SK-N-SH treated with all-trans-retinoic acid at 6 μM for 48 hours (cell line): ENCODE measurements at regions not wholly inside any gene's neighbourhood (a gene's known extent, or its start where the extent isn't known, plus 50 kb on each side); places are given as distances from the start of the nearest gene placed in this dataset.

ENCODE experiments used
- ATAC-seq: fragments of 200-7000 bp; cut with Tn5 transposase; 3 replicates; pipeline ENCODE4 v1.9.1; 2020; ENCODE audit warnings: mild to moderate bottlenecking, moderate library complexity
- CSDC2 ChIP-seq: fragments of 250-450 bp; sonication (Bioruptor Pico); IDR thresholded peaks from 2 replicates; pipeline ENCODE4 v1.5.0; 2020; ENCODE audit warnings: mild to moderate bottlenecking, moderate library complexity
- ESRRG ChIP-seq: fragments of 250-450 bp; sonication (Bioruptor Pico); IDR thresholded peaks from 2 replicates; pipeline ENCODE4 v1.6.1; 2021; ENCODE audit warnings: mild to moderate bottlenecking
- GLIS3 ChIP-seq: fragments of 250-450 bp; sonication (Bioruptor Pico); IDR thresholded peaks from 2 replicates; pipeline ENCODE4 v1.5.0; 2020; ENCODE audit warnings: mild to moderate bottlenecking, moderate library complexity
- OSR1 ChIP-seq: fragments of 250-450 bp; sonication (Bioruptor Pico); IDR thresholded peaks from 2 replicates; pipeline ENCODE4 v1.8.0; 2022; ENCODE audit warnings: moderate library complexity, mild to moderate bottlenecking, inconsistent platforms
- SNAI2 ChIP-seq: fragments of 250-450 bp; sonication (Bioruptor Pico); IDR thresholded peaks from 2 replicates; pipeline ENCODE4 v1.5.0; 2020; ENCODE audit warnings: mild to moderate bottlenecking, moderate library complexity
- TCF4 ChIP-seq: fragments of 250-450 bp; sonication (Bioruptor Pico); IDR thresholded peaks from 2 replicates; pipeline ENCODE4 v1.8.0; 2021; ENCODE audit warnings: mild to moderate bottlenecking, moderate library complexity, borderline replicate concordance
- TOX ChIP-seq: fragments of 250-450 bp; sonication (Bioruptor Pico); IDR thresholded peaks from 2 replicates; pipeline ENCODE4 v1.8.0; 2021; ENCODE audit warnings: mild to moderate bottlenecking, moderate library complexity, borderline replicate concordance
- ZFP3 ChIP-seq: fragments of 250-450 bp; sonication (Bioruptor Pico); IDR thresholded peaks from 2 replicates; pipeline ENCODE4 v1.5.0; 2020; ENCODE audit warnings: mild to moderate bottlenecking, moderate library complexity
- ZNF70 ChIP-seq: fragments of 450-650 bp; formaldehyde crosslinking; IDR thresholded peaks from 2 replicates; pipeline ENCODE4 v1.5.0; 2020; ENCODE audit warnings: mild to moderate bottlenecking, moderate library complexity
- ZNF8 ChIP-seq: fragments of 450-650 bp; formaldehyde crosslinking; IDR thresholded peaks from 2 replicates; pipeline ENCODE4 v1.5.0; 2020; ENCODE audit warnings: mild to moderate bottlenecking, moderate library complexity
- TF ChIP-seq, protein P1 (sequence below): fragments of 250-450 bp; sonication (Bioruptor Pico); IDR thresholded peaks from 2 replicates; pipeline ENCODE4 v1.5.1; 2021; ENCODE audit warnings: mild to moderate bottlenecking, moderate library complexity
- TF ChIP-seq, protein P2 (sequence below): fragments of 250-450 bp; sonication (Bioruptor Pico); IDR thresholded peaks from 2 replicates; pipeline ENCODE4 v1.8.0; 2020; ENCODE audit warnings: mild to moderate bottlenecking, moderate library complexity, borderline replicate concordance
- TF ChIP-seq, protein P3 (sequence below): fragments of 250-450 bp; sonication (Bioruptor Pico); IDR thresholded peaks from 2 replicates; pipeline ENCODE4 v1.5.0; 2020; ENCODE audit warnings: mild to moderate bottlenecking, moderate library complexity
- TF ChIP-seq, protein P4 (sequence below): fragments of 250-450 bp; sonication (Bioruptor Pico); IDR thresholded peaks from 2 replicates; pipeline ENCODE4 v1.8.0; 2021; ENCODE audit warnings: low read depth, mild to moderate bottlenecking, moderate library complexity, borderline replicate concordance

DNA sequence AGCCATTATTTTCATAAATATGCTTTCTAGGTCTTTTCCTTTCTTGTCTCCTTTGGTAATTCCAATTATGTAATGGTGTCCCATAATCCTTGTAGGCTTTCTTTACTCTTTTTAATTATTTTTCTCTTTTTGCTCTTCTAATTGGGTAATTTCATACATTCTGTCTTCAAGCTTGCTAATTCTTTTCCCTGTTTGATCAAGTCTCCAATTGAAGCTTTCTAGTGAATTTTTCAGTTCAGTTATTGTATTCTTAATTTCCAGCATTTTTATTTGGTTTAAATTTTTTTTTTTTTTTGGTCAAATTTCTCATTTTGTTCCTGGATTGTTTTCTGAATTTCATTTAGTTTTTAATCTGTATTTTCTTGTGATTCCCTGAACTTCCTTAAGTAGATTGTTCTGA, 74.9 kb upstream of the UST start:
- TF ChIP-seq, protein P1, sequence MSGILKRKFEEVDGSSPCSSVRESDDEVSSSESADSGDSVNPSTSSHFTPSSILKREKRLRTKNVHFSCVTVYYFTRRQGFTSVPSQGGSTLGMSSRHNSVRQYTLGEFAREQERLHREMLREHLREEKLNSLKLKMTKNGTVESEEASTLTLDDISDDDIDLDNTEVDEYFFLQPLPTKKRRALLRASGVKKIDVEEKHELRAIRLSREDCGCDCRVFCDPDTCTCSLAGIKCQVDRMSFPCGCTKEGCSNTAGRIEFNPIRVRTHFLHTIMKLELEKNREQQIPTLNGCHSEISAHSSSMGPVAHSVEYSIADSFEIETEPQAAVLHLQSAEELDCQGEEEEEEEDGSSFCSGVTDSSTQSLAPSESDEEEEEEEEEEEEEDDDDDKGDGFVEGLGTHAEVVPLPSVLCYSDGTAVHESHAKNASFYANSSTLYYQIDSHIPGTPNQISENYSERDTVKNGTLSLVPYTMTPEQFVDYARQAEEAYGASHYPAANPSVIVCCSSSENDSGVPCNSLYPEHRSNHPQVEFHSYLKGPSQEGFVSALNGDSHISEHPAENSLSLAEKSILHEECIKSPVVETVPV (CRISPR knock-in tag), result no peak
- TF ChIP-seq, protein P2, sequence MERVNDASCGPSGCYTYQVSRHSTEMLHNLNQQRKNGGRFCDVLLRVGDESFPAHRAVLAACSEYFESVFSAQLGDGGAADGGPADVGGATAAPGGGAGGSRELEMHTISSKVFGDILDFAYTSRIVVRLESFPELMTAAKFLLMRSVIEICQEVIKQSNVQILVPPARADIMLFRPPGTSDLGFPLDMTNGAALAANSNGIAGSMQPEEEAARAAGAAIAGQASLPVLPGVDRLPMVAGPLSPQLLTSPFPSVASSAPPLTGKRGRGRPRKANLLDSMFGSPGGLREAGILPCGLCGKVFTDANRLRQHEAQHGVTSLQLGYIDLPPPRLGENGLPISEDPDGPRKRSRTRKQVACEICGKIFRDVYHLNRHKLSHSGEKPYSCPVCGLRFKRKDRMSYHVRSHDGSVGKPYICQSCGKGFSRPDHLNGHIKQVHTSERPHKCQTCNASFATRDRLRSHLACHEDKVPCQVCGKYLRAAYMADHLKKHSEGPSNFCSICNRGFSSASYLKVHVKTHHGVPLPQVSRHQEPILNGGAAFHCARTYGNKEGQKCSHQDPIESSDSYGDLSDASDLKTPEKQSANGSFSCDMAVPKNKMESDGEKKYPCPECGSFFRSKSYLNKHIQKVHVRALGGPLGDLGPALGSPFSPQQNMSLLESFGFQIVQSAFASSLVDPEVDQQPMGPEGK (CRISPR knock-in tag), result no peak
- TF ChIP-seq ZFP3 (CRISPR knock-in tag) (no peak), SNAI2 (CRISPR knock-in tag) (no peak), OSR1 (CRISPR knock-in tag) (no peak), ESRRG (no peak)
- ATAC-seq, result no peak

DNA sequence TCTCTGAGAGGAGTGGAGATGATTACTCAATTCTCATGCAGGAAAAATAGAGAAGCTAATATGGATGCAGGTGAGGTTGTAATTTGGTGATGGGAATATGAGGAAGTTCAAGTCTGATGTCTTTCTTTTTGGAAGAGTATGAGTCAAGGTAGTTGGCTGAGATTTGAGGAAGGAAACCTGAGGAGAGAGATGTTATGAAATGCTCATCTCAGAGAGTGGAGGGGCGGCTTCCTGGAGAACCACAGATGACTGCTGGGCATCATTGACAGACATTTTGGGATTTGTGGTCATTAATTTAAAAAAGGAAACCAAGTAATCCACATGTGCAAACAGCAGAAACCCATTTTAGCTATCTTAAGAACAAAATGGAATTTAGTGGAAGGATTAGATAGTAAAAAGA, 72.5 kb upstream of the UST start:
- no peak for TF ChIP-seq TOX
- no peak for TF ChIP-seq ESRRG
- TF ChIP-seq OSR1 (CRISPR knock-in tag), result no peak
- no peak for TF ChIP-seq TCF4 (CRISPR knock-in tag)
- TF ChIP-seq, protein P2 (CRISPR knock-in tag), result no peak
- TF ChIP-seq, protein P3, sequence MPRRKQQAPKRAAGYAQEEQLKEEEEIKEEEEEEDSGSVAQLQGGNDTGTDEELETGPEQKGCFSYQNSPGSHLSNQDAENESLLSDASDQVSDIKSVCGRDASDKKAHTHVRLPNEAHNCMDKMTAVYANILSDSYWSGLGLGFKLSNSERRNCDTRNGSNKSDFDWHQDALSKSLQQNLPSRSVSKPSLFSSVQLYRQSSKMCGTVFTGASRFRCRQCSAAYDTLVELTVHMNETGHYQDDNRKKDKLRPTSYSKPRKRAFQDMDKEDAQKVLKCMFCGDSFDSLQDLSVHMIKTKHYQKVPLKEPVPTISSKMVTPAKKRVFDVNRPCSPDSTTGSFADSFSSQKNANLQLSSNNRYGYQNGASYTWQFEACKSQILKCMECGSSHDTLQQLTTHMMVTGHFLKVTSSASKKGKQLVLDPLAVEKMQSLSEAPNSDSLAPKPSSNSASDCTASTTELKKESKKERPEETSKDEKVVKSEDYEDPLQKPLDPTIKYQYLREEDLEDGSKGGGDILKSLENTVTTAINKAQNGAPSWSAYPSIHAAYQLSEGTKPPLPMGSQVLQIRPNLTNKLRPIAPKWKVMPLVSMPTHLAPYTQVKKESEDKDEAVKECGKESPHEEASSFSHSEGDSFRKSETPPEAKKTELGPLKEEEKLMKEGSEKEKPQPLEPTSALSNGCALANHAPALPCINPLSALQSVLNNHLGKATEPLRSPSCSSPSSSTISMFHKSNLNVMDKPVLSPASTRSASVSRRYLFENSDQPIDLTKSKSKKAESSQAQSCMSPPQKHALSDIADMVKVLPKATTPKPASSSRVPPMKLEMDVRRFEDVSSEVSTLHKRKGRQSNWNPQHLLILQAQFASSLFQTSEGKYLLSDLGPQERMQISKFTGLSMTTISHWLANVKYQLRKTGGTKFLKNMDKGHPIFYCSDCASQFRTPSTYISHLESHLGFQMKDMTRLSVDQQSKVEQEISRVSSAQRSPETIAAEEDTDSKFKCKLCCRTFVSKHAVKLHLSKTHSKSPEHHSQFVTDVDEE (CRISPR knock-in tag), result no peak
- TF ChIP-seq, protein P4, sequence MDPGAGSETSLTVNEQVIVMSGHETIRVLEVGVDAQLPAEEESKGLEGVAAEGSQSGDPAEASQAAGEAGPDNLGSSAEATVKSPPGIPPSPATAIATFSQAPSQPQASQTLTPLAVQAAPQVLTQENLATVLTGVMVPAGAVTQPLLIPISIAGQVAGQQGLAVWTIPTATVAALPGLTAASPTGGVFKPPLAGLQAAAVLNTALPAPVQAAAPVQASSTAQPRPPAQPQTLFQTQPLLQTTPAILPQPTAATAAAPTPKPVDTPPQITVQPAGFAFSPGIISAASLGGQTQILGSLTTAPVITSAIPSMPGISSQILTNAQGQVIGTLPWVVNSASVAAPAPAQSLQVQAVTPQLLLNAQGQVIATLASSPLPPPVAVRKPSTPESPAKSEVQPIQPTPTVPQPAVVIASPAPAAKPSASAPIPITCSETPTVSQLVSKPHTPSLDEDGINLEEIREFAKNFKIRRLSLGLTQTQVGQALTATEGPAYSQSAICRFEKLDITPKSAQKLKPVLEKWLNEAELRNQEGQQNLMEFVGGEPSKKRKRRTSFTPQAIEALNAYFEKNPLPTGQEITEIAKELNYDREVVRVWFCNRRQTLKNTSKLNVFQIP (CRISPR knock-in tag), result no peak
- TF ChIP-seq ZNF70 (CRISPR knock-in tag), result no peak
- ATAC-seq, result no peak

DNA sequence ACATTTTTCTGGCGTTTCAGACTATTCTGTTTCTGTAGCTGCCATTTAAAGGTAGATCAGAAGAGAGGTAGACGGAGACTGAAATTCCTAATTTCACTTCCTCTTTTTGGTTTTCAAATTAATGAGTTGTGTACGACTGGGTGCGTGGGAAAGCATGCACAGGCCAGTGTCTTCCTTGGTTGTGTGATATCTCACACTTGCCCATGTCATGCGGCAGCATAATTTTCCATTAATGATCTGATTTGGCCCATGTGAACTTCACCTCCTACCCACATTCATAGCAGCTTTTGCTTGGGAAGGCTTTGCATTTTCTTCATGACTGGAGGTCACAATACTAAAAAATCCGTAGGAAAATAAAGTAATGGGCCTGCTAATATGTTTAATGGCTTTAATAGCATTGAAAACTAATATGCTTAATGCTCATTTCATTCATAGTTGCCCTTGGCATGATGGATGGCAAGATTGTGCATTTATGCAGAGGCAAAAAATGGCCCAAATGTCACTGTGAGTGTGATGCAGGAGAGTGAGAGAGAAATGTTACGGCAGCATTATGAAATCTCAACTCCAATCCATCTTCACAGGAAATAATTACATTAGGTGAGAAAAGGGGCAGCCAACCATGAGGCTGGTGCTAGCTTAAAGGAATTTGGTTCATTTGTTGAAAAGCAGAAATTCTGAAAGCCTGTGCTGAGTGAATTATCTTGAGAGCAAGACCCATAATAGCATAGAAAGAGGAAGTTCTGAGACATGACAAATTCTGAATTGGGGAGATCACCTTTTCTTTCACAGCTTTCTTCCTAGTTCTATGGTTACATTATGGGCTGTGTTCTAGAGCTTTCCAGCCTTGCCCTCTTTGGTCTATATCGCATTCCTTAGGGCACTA, 69.0 kb upstream of the UST start:
- ATAC-seq, result no peak
- TF ChIP-seq ZNF8 (no peak), ESRRG (no peak), ZFP3 (CRISPR knock-in tag) (no peak), TOX (no peak), CSDC2 (no peak), GLIS3 (CRISPR knock-in tag) (no peak)
- TF ChIP-seq, protein P3 (CRISPR knock-in tag), result no peak
